H9 (cell line): ENCODE measurements at regions not wholly inside any gene's neighbourhood (a gene's known extent, or its start where the extent isn't known, plus 50 kb on each side); places are given as distances from the start of the nearest gene placed in this dataset.
A peak's percentile ranks its signal among the peaks of the same experiment; 100 is the strongest.

ENCODE experiments used
- DNase-seq: peaks from one replicate; pipeline ENCODE4 v3.0.0-alpha.2; 2017
- H2AFZ ChIP-seq: one replicate; pipeline ENCODE4 v1.6.1; 2013; ENCODE audit warnings: mild to moderate bottlenecking, low read length, control low read depth, moderate library complexity
- H2AK5ac ChIP-seq: 2 replicates; pipeline ENCODE4 v1.6.1; 2013; ENCODE audit warnings: low read length, control low read depth, mixed read lengths; ENCODE audit not compliant: insufficient read length
- H2BK120ac ChIP-seq: one replicate; pipeline ENCODE4 v1.6.1; 2013; ENCODE audit warnings: low read depth, mild to moderate bottlenecking, low read length, control low read depth, inconsistent platforms; ENCODE audit not compliant: poor library complexity, severe bottlenecking
- H2BK12ac ChIP-seq: 2 replicates; pipeline ENCODE4 v1.6.1; 2013; ENCODE audit warnings: low read length, control low read depth, mixed read lengths, low read depth; ENCODE audit not compliant: insufficient read length
- H2BK15ac ChIP-seq: 2 replicates; pipeline ENCODE4 v1.6.1; 2013; ENCODE audit warnings: low read depth, low read length, control low read depth
- H2BK20ac ChIP-seq: one replicate; pipeline ENCODE4 v1.6.1; 2013; ENCODE audit warnings: low read depth, mild to moderate bottlenecking, low read length, control low read depth, inconsistent platforms; ENCODE audit not compliant: poor library complexity, severe bottlenecking
- H2BK5ac ChIP-seq: 2 replicates; pipeline ENCODE4 v1.6.1; 2013; ENCODE audit warnings: low read length, control low read depth, mixed read lengths; ENCODE audit not compliant: insufficient read length
- H3K14ac ChIP-seq: 2 replicates; pipeline ENCODE4 v1.6.1; 2013; ENCODE audit warnings: low read length, control low read depth; ENCODE audit not compliant: insufficient read depth
- H3K18ac ChIP-seq: 2 replicates; pipeline ENCODE4 v1.6.1; 2013; ENCODE audit warnings: low read depth, mild to moderate bottlenecking, mixed read lengths, low read length, control low read depth; ENCODE audit not compliant: insufficient read length
- H3K23ac ChIP-seq: 2 replicates; pipeline ENCODE4 v1.6.1; 2013; ENCODE audit warnings: low read length, control low read depth, mixed read lengths, low read depth; ENCODE audit not compliant: insufficient read length
- H3K23me2 ChIP-seq: 2 replicates; pipeline ENCODE4 v1.6.1; 2013; ENCODE audit warnings: low read depth, mild to moderate bottlenecking, mixed read lengths, low read length, control low read depth; ENCODE audit not compliant: insufficient read length, poor library complexity, severe bottlenecking
- H3K27ac ChIP-seq: 2 replicates; pipeline ENCODE4 v1.5.1; 2013; ENCODE audit warnings: low read length, control low read depth, mixed read lengths, low read depth; ENCODE audit not compliant: insufficient read length
- H3K27me3 ChIP-seq: 2 replicates; pipeline ENCODE4 v1.6.1; 2013; ENCODE audit warnings: low read length, control low read depth, inconsistent platforms; ENCODE audit not compliant: insufficient read depth
- H3K4ac ChIP-seq: 2 replicates; pipeline ENCODE4 v1.6.1; 2013; ENCODE audit warnings: low read depth, mild to moderate bottlenecking, control low read depth, inconsistent platforms, low read length, moderate library complexity
- H3K4me1 ChIP-seq: 2 replicates; pipeline ENCODE4 v1.6.1; 2013; ENCODE audit warnings: low read length, control low read depth, inconsistent platforms; ENCODE audit not compliant: insufficient read depth
- H3K4me2 ChIP-seq: 2 replicates; pipeline ENCODE4 v1.6.1; 2013; ENCODE audit warnings: low read length, control low read depth, mixed read lengths; ENCODE audit not compliant: insufficient read length, insufficient read depth
- H3K56ac ChIP-seq: 2 replicates; pipeline ENCODE4 v1.6.1; 2013; ENCODE audit warnings: low read depth, mild to moderate bottlenecking, mixed read lengths, low read length, control low read depth; ENCODE audit not compliant: insufficient read length
- H3K79me1 ChIP-seq: 2 replicates; pipeline ENCODE4 v1.6.1; 2013; ENCODE audit warnings: low read depth, mild to moderate bottlenecking, moderate library complexity, low read length, control low read depth, inconsistent platforms; ENCODE audit not compliant: insufficient read depth, poor library complexity, severe bottlenecking
- H3K79me2 ChIP-seq: 2 replicates; pipeline ENCODE4 v1.6.1; 2013; ENCODE audit warnings: low read length, control low read depth, inconsistent platforms; ENCODE audit not compliant: insufficient read depth
- H3K9ac ChIP-seq: 2 replicates; pipeline ENCODE4 v1.6.1; 2013; ENCODE audit warnings: low read length, control low read depth, mixed read lengths; ENCODE audit not compliant: insufficient read length; ENCODE audit errors: extremely low read depth
- H3K9me3 ChIP-seq: one replicate; pipeline ENCODE4 v1.6.1; 2013; ENCODE audit warnings: low read depth, low read length, inconsistent platforms; ENCODE audit not compliant: control insufficient read depth
- H3T11ph ChIP-seq: one replicate; pipeline ENCODE4 v1.6.1; 2013; ENCODE audit warnings: mild to moderate bottlenecking, low read length, control low read depth, inconsistent platforms
- H4K20me1 ChIP-seq: one replicate; pipeline ENCODE4 v1.6.1; 2013; ENCODE audit not compliant: control insufficient read depth, insufficient read length, insufficient read depth
- H4K5ac ChIP-seq: 2 replicates; pipeline ENCODE4 v1.6.1; 2013; ENCODE audit warnings: low read depth, mild to moderate bottlenecking, mixed read lengths, low read length, control low read depth; ENCODE audit not compliant: insufficient read length
- H4K8ac ChIP-seq: replicated peaks from 2 replicates; pipeline ENCODE4 v1.6.1; 2013; ENCODE audit warnings: low read length, control low read depth, mixed read lengths, low read depth; ENCODE audit not compliant: insufficient read length
- H4K91ac ChIP-seq: 2 replicates; pipeline ENCODE4 v1.6.1; 2013; ENCODE audit warnings: low read depth, mild to moderate bottlenecking, moderate library complexity, mixed read lengths, low read length, control low read depth; ENCODE audit not compliant: insufficient read length
- H3K27ac Mint-ChIP-seq, 3 experiments: 2 replicates in 2 of 3; 3 replicates in 1 of 3; pipeline ENCODE4 v1.8.0; 2020 to 2021; ENCODE audit warnings: mixed read lengths in 3 of 3, mild to moderate bottlenecking in 1 of 3, moderate library complexity in 1 of 3
- H3K27me3 Mint-ChIP-seq: 2 replicates; pipeline ENCODE4 v1.8.0; 2021; ENCODE audit warnings: low read depth, mild to moderate bottlenecking, moderate library complexity, mixed read lengths
- H3K36me3 Mint-ChIP-seq, 3 experiments: 2 replicates in 2 of 3; 3 replicates in 1 of 3; pipeline ENCODE4 v1.8.0; 2020 to 2021; ENCODE audit warnings: low read depth in 3 of 3, mixed read lengths in 3 of 3; ENCODE audit not compliant: insufficient read depth in 1 of 3
- H3K4me1 Mint-ChIP-seq, 2 experiments: 2 replicates each; pipeline ENCODE4 v1.8.0; 2020; ENCODE audit warnings: mixed read lengths in 2 of 2
- H3K4me3 Mint-ChIP-seq, 2 experiments: 2 replicates in 1 of 2; 3 replicates in 1 of 2; pipeline ENCODE4 v1.8.0; 2020 to 2021; ENCODE audit warnings: mild to moderate bottlenecking in 2 of 2, mixed read lengths in 2 of 2, moderate library complexity in 1 of 2
- H3K9me3 Mint-ChIP-seq, 2 experiments: 2 replicates in 1 of 2; 3 replicates in 1 of 2; pipeline ENCODE4 v1.8.0; 2020; ENCODE audit warnings: mild to moderate bottlenecking in 2 of 2, mixed read lengths in 2 of 2, moderate library complexity in 1 of 2
- CTCF ChIP-seq: fragments of 200-600 bp; sonication (generic); conservative IDR thresholded peaks from 3 replicates; pipeline ENCODE4 v1.8.0; 2021; ENCODE audit warnings: antibody characterized with exemption, mild to moderate bottlenecking
- WGBS: extraction: QIAGEN DNeasy Blood & Tissue Kit; methylation state at CpG from one replicate; pipeline ENCODE4 v1.1.7; 2013; ENCODE audit warnings: missing lambda C conversion rate, low lambda C conversion rate, mixed read lengths; ENCODE audit not compliant: insufficient read length; ENCODE audit errors: extremely low coverage; 5-methylcytosine and 5-hydroxymethylcytosine counted together

DNA sequence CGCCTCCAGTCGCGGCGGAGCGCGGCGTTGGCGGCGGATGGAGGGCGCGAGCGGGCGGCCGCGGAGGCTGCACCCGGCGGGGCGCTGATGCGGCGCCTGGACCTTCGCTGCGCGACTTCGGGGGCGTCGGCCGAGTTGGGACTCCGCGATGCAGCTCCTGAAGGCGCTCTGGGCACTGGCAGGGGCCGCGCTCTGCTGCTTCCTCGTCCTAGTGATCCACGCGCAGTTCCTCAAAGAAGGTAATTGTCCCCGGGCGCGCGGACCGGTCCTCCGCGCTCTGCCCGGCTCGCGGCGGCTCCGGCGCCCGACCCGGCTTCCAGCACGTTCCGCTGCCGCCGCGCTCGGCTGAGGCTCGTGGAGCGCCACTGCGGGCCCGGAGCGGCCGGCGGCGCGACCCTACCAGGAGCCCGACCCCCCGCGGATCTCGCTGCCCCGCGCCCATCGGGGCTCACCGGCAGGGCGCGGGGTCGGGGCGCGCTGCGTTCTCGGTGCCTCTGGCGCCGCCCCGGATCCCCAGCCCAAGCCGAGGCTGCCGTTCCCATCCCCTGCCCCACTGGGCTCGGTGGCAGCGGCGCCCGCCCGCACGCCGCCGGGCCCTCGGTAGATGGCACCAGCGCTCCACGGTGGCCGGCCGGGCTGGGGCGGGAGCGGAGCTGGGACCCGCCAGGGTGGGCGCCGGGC is 1251.2 kb downstream of the BRD1 start:
- H3K9me3 Mint-ChIP-seq: peaks cover 4 to 5% of the 10 kb centered on the region in 2 experiments
- no peak overlapping the region for H3K56ac ChIP-seq
- H3K79me1 ChIP-seq: no peaks in the 10 kb centered on the region
- H3K79me2 ChIP-seq: no peaks in the 10 kb centered on the region; the same call in 1 of the 2 replicates
- no peak overlapping the region for H2BK12ac ChIP-seq
- no peak overlapping the region for H2BK120ac ChIP-seq
- H4K8ac ChIP-seq: no peak overlapping the region
- peaks cover 17% of the 10 kb centered on the region in 2 experiments for H3K4me1 Mint-ChIP-seq
- H3K36me3 Mint-ChIP-seq: peaks cover 4 to 5% (median 4%) of the 10 kb centered on the region in 3 experiments
- H3K9me3 ChIP-seq: no peaks in the 10 kb centered on the region
- no peak overlapping the region for H2BK15ac ChIP-seq
- peak; percentile 73 for TF ChIP-seq CTCF
- H3K18ac ChIP-seq: no peak overlapping the region
- no peak overlapping the region; the same call in 1 of the 2 replicates for H3K14ac ChIP-seq
- H3T11ph ChIP-seq: no peak overlapping the region
- H3K23ac ChIP-seq: no peak overlapping the region
- peaks cover 4% of the 10 kb centered on the region for H3K23me2 ChIP-seq
- no peaks in the 10 kb centered on the region for H3K4me1 ChIP-seq
- no peak overlapping the region for H4K5ac ChIP-seq
- no peak overlapping the region for H3K27ac ChIP-seq
- peaks cover 30% of the 10 kb centered on the region for H3K27me3 Mint-ChIP-seq
- H4K91ac ChIP-seq: no peak overlapping the region
- H3K27ac Mint-ChIP-seq: no peak overlapping the region
- no peak overlapping the region for H2AK5ac ChIP-seq
- no peak overlapping the region for H3K9ac ChIP-seq
- H3K27me3 ChIP-seq: no peaks in the 10 kb centered on the region
- no peak overlapping the region for H2BK20ac ChIP-seq
- WGBS: no CpG with 5 or more reads among the region's 103 CpGs
- DNase-seq: peak; percentile 54
- no peak overlapping the region for H2AFZ ChIP-seq
- H3K4me2 ChIP-seq: peak overlapping the region; percentile 9
- no peak overlapping the region for H2BK5ac ChIP-seq
- no peak overlapping the region for H3K4ac ChIP-seq
- peaks cover 1% of the 10 kb centered on the region for H4K20me1 ChIP-seq
- peak overlapping the region; percentile 32 to 47; a peak in 4 of 5 replicates for H3K4me3 Mint-ChIP-seq
